SK-N-MC (cell line): ENCODE measurements at regions not wholly inside any gene's neighbourhood (a gene's known extent, or its start where the extent isn't known, plus 50 kb on each side); places are given as distances from the start of the nearest gene placed in this dataset.

ENCODE experiments used
- EZH2 ChIP-seq: fragments of 200-600 bp; sonication (generic); IDR thresholded peaks from one replicate; pipeline ENCODE4 v1.6.1; 2017; ENCODE audit warnings: antibody characterized with exemption
- POLR2AphosphoS5 ChIP-seq: IDR thresholded peaks from 2 replicates; pipeline ENCODE4 v1.6.1; 2012; ENCODE audit warnings: mild to moderate bottlenecking, low read depth, low read length, borderline replicate concordance

DNA sequence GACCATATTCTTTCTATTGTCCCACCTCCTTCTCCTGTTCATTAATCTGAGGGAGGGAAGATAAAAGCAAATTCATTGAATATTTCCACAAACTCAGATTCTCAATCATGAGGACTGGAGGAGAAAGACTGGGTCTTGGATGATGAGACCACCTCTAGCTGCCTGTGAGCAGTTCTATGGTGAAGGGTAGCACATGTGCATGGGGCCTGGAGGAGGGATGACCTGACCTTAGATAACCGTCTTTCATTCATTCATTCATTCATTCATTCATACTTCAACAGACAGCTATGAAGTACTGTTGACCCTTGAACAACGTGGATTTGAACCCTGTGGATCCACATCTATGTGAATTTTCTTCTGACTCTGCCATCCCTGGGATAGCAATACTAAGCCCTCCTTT is 68.4 kb downstream of the MED10 start:
- TF ChIP-seq EZH2 (no peak), POLR2AphosphoS5 (no peak)
